ENCODE measurements at regions not wholly inside any gene's neighbourhood (a gene's known extent, or its start where the extent isn't known, plus 50 kb on each side); places are given as distances from the start of the nearest gene placed in this dataset.

DNA sequence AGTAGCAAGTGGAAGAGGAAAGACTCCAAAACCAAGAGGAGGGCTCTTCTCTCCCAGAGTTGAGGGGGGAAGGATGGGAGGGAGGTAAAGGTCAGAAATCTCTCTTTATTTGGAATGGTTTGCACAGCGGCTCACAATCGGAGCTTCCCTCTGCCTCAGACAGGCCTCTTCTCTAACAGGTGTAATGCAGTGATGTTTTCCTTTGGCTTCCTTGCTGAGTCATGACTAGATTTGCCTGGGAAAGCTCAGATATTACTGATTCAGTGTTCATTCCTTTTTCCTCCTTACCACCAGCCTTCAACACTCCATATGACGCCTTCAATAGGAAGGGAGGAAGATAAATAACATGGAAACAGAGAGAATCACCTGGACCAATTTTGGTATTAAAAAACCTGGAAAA lies 136.6 kb downstream of the RNF152 start:
- intact Hi-C loops (cut with DNase I) = no loop called here
- no peak for DNase-seq (ENCODE audit: low spot score)

DNA sequence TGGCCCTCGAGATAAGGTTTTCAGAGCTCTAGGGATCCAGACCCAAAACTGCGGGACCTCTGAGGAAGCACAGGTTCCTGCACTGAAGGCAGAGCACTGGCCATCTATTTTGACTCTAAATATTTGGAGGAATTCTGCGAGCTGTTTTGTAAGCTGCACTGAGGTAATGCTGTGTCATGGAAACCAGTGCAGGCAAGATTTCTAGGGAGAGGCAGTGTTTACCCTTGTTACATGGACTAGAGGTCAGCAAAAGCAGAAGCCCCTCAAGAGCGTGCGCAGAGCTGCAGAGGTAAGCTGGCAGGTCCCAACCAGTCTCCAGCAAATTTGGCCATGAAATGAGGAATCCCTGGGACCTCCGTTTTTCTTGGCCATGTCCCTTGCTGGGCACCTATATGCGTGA lies 137.3 kb downstream of the RNF152 start:
- intact Hi-C loops (cut with DNase I) = no loop called here
- no peak for DNase-seq (ENCODE audit: low spot score)

DNA sequence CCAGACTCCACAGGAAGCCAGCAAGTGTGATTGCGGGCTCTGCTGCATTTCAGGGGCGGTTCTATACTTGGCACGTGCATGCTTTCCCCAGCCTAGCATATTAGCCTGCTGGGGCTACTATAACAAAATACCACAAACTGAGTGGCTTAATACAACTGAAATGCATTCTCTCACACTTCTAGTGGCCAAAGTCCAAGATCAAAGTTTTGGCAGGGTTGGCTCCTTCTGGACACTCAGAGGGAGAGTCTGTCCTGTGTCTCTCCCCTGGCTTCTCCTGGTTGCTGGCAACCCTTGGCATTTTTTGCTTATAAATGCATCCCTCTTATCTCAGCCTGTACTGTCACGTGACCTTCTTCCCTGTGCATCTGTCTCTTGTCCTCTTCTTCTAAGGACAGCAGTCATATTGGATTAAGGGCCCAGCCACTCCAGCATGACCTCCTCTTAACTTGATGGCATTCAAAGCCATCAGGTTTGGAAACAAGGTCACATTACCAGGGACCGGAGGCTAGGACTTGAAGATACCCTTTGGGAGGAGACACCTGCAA lies 138.7 kb downstream of the RNF152 start:
- intact Hi-C loops (cut with DNase I) = no loop called here
- no peak for DNase-seq (ENCODE audit: low spot score)

DNA sequence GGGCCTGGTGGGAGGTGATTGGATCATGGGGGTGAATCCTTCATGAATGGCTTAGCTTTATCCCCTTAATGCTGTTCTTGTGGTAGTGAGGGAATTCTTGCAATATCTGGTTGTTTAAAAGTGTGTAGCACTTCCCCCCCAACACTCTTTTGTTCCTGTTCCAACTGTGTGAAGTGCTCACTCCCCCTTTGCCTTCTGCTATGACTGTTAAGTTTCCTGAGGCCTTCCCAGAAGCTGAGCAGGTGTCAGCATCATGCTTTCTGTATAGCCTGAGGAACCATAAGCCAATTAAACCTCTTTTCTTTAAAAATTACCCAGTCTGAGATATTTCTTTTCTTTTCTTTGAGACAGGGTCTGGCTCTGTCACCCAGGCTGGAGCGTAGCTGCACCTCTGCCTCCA lies 139.4 kb downstream of the RNF152 start:
- DNase-seq (ENCODE audit: low spot score) = no peak
- intact Hi-C loops (cut with DNase I) = no loop called here

DNA sequence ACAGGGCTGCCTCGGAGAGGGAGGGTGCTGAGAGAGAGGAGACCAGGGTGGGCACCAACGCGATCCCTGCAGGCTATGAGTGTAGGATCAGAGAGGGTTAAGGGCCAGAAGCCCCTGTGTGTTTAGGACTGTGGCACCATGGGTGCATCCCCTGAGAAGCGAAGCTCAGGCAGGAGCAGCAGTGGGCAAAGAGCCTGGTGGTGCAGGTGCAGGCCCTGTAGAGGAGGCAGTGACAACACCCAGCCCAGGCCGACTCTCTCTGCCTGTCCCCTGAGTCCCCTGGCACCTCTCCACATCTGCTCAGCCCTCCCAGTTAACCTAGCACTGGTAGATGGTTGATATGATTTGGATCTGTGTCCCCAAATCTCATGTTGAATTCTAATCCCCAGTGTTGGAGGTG lies 139.8 kb downstream of the RNF152 start:
- no peak for DNase-seq (ENCODE audit: low spot score)
- intact Hi-C loops (cut with DNase I) = no loop called here

DNA sequence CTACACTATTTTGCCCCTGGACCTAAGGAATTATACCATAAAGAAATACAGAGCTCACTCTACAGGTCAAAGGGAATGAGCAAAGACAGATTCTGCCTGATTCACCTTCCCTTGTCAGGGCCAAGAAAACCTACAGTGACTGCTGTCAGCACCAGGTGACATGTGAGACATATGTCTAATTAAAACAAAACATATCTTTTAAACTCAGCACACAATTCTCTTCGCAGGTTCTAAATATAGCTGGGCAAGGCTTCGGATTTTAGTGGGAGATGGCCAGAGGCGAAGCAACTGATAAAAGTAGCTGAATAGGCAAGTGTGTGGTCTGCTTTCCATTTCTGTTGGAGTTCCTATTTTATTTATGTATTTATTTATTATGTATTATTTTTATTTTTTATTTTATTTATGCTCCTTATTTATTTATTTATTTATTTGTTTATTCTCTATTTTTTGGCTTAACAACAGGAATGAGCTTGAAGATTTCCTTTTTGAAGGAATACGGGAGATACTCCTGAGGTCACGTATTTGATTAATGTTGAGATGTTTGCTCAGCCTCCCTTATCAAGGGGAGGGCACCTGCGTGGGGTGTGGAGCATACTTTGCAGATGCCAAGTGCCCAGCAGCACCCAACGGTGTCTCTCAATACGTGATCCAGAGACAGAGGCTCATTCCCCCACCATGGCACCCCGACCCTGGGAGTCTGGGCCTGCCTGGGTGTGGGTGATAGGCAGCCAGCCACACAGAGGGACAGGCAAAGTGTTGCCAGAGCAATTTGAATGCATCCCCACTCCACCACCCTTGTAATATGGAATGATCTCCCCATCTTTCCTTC lies 141.8 kb downstream of the RNF152 start:
- DNase-seq (ENCODE audit: low spot score) = no peak
- intact Hi-C loops (cut with DNase I) = no loop called here

DNA sequence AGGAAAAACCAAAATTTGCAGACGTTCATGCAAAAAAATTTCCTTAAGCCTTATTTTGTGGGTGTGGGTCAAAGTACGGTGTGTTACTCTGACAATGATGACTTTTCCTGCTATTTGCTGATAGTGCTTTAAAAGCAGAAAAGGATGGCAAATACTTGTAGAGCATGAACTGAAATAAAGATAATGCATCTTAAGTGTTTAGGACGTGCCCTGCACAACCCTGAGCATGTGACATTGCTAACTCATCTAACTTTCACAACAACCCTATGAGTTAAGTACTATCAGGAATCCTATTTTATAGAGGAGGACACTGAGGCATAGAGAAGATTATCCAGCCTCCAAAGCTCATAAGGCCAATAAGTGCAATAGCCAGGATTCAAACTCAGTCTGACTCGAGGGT lies 143.3 kb downstream of the RNF152 start:
- intact Hi-C loops (cut with DNase I) = loop anchor here (5.0 kb wide), 1 partner anchor 143 kb away; the partner anchor contains the start of gene RNF152
- DNase-seq (ENCODE audit: low spot score) = no peak

DNA sequence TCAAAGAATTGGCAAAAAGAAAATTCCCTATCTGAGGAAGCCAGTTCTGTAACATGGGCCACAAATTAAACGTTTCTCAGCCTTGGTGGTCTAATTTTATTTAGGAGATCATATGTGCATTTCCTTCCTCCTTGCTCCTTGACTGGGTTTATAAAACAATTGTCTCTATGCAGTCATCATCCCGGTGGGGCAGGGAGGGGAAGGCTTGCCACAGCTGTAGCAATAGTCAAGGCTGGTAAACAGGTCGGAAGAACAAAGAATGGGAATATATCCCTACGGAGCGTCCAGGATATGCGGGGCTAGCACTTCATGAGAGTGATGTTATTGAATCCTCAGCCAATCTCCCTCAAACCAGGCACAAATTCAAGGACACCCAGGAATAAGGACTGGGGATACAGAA lies 143.8 kb downstream of the RNF152 start:
- intact Hi-C loops (cut with DNase I) = loop anchor here (5.0 kb wide), 1 partner anchor 143 kb away; the partner anchor contains the start of gene RNF152
- no peak for DNase-seq (ENCODE audit: low spot score)

DNA sequence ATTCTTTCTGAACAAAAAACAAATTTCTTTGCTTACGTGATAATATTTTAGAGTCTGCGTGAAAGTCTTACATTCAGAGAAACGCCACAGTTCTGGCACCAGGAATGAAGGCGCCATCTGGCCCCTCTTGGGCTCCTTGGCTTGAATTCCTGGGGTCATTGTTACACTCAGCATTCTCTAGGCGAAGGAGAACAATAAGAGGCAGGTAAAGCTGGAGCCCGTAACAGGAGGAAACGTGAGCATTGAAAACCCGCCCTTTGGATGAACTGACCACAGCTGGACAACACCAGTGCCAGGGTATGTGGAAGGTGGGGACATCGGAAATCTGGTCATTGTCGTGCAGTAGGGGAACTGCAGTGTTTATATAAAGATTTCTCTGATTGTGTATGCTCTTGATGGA lies 144.8 kb downstream of the RNF152 start:
- intact Hi-C loops (cut with DNase I) = loop anchor here (5.0 kb wide), 1 partner anchor 144 kb away; the partner anchor contains the start of gene RNF152
- no peak for DNase-seq (ENCODE audit: low spot score)

DNA sequence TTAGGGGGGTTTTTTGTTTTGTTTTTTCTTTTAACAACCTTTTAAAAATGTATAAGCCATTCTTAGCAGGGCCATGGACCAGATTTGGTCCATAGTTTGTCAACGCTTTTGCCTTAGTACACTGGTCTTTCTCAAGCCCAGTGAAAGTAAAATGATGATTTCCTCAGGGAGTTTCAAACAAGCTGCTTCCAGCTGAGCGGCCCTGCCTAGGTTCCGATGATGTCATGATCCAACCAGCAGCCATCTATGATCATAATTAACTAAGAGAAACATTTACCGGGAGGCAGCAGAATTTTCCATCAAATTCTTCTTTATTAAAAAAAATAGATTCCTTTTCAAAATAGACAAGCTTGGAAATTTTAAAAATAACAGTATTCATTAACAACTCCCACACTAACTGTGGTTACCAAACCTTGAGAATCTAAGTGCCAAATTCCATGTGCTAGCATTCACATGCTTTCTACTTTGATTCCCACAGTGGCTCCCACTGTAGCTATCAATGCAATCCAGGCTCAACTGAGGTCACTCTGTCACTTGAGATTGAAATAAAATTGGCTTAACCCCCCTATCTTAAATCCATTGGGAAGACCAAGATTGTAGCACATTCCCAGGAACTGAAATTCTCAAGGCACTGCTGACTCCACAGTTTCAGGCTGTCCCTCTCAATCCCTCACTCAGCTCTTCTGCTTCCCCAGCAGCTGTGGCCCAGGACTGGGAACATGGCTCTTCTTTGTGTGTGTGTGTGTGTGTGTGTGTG lies 148.9 kb downstream of the RNF152 start:
- DNase-seq (ENCODE audit: low spot score) = no peak
- intact Hi-C loops (cut with DNase I) = loop anchor here (5.0 kb wide), 1 partner anchor 93 kb away; no protein-coding TSS in a partner anchor

DNA sequence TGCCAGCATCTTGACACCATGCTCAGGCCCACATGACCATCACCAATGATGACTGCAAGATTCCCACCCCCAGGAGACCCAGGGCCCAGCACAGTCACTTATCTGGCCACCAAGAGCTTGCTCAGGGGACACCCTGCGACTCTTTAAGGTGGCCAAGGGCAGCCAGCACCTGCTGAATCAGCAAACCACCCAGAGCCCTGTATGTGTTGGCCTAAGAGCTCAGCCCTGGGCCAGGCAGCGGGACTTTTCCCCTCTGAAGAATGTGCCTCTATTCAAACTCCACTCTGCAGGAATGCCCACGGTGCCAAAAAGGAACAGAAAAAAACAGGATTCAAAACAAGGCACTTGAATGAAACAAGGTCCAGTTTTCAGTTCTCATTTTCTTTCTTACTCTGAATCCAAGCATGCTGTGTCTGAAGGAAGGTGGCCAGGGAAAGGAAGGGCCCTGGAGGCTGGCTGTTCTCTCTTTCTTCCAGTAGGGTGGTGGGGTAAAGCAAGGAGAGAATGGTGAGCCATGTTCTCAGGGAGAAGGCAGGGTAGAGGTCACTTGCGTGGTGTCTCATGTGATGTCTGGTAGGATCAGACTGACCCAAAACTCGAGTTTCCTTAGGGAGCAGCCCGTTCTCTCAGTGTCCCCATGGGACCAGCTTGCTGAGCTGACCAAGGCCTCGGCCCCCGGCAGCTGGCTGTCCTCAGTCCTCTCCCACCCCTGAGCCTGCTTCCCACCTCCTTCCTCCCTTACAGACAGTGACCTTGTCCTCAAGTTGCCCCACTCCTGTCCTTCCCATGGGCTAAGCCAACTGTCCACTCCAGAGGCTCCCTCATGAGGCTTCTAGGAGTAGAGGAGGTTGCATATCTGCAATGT lies 150.0 kb downstream of the RNF152 start:
- DNase-seq (ENCODE audit: low spot score) = no peak
- intact Hi-C loops (cut with DNase I) = loop anchor here (5.0 kb wide), 1 partner anchor 95 kb away; no protein-coding TSS in a partner anchor

DNA sequence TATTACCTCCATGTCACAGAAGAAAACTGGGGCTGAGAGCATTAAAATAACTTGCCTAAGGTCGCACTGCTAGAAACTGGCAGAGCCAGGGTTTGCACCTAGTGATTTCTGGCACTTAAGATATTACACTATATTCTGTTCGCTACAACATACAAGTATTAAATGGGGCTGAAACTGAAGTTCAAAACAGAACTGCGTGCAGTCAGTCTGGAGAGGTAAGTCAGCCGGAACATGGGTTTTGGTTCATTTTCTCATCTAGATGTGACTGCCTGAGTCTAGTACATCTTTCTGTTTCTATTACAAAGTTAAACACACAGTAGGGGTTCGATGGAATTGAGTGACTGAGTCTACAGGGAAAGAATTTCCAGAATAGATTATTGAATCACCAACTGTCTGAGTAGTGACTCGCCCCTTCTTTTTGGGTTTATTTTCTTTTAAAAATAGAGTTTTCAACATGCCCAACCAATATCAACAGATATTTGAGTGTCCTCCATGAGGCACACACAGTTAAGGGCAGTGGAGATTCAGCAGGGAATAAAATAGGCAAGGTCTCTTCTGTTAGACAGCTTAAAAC lies 150.8 kb downstream of the RNF152 start:
- DNase-seq (ENCODE audit: low spot score) = no peak
- intact Hi-C loops (cut with DNase I) = loop anchor here (5.0 kb wide), 1 partner anchor 95 kb away; no protein-coding TSS in a partner anchor

DNA sequence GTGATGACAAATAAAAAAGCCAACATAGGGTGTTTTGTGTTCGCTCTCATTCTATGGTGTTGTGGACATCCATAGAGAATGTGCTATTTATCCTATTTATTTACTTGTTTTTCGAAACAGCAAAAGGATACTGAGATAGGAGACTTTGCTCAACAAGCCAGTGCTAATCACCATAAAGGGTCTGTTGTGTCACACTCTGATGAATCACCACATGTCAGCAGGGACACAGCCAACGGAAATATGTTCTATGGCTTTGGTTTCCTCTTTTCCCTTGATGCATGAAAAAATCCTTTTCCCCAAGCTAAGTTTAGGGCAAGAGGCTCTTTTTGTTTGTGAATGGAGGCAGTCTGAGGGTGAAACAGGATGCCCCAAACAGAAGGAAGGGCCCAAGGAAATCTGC lies 154.3 kb downstream of the RNF152 start:
- no peak for DNase-seq (ENCODE audit: low spot score)
- intact Hi-C loops (cut with DNase I) = loop anchor here (10.0 kb wide), 1 partner anchor 184 kb away; no protein-coding TSS in a partner anchor

DNA sequence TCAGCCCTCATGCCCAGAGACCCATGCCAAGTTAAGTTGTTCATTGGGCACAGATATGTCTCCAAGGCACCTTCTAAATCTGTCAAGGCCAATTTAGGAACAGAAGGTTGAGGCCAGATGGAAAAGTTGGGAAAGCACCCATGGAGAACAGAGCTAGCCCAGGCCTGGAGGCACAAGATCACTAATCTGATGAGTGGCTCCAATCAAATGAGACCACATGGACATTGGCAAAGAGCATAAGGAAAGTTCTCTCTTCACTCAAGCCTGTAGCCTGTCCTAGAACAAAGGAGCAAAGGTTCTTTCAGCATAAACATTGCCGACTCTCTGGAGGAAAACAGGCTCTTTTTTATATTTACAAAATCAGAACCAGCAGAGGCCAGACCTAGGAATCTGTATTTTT lies 154.8 kb downstream of the RNF152 start:
- no peak for DNase-seq (ENCODE audit: low spot score)
- intact Hi-C loops (cut with DNase I) = loop anchor here (10.0 kb wide), 1 partner anchor 183 kb away; no protein-coding TSS in a partner anchor

DNA sequence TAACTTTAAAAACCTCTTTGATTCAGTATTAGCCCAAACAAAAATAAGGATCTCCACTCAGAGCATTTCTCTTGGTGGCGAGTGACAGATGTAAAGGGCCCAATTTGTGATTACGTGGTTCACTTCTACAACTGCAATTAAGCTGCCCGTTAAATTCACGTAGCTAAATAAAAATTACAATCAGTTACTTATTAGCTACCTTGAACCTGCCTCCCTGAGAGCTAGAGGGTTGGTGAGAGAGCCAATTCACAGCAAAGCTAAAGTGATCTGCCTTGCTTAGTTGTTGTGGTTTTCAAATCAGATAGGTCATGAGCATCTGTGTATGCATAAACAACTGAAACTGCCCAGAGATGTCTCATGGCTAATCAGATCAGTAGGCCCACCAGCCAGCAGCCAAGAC lies 156.7 kb downstream of the RNF152 start:
- no peak for DNase-seq (ENCODE audit: low spot score)
- intact Hi-C loops (cut with DNase I) = loop anchor here (10.0 kb wide), 1 partner anchor 181 kb away; no protein-coding TSS in a partner anchor

DNA sequence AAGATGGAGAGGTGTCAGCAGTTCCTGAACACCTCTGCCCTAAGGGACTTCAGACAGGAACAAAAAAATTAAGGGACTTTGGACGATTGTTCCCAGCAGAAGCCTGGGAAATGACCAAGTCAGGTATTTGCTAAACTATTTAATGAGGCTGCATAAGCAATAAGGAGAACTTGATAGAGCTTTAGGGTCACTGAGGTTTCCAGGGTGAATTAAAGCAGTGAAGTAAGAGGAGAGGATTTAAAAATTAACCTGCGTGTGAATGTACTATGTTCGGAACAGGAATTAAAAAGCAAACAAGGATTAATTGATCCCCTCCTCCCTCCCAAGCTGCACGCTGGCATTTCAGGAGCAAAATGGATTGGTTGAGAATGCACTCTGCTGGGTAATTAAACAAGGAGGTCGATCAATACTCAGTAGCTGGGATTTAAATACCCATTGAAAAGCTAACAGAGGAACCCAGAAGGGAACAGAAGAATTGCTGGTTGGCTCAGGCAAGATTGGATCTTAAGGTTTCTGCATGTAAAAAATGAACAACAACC lies 157.2 kb downstream of the RNF152 start:
- no peak for DNase-seq (ENCODE audit: low spot score)
- intact Hi-C loops (cut with DNase I) = loop anchor here (10.0 kb wide), 1 partner anchor 181 kb away; no protein-coding TSS in a partner anchor

DNA sequence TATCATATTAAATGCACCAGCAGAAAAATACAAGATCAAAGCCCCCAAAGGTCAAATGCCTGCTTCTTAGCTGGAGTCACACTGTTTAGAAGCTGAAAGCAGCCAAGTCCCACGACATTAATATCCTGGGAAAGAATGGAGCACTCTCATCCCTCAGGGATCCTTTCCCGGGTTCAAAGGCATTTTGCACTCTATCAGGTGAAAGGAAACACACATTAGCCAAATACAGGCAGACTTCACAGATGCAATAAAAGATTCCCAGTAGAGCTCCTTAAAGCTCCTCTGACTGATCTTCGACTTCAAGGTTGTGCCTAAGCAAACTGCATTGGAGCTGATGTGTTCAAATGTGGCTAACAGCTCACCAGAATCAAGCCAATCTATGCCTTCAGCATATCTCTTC lies 158.4 kb downstream of the RNF152 start:
- intact Hi-C loops (cut with DNase I) = loop anchor here (10.0 kb wide), 1 partner anchor 180 kb away; no protein-coding TSS in a partner anchor
- DNase-seq (ENCODE audit: low spot score) = no peak

DNA sequence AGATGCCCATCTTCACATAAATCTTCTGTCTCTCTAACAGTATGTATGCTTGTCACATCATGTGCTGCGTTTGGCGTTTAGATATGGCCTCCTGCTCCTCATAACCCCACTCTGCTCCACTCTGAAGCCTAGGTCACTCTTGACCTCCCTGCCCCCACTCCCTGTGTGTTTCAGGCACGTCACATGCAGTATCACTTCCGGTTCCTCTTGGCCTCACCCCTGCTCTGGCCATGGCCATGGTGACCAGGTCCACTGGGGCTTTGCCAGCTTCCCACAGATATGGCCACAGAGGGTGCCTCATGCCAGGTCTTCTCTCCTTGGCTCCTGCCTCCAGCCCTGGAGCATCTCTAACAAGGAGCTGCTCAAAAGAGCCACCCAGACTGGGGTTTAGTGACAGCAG lies 160.0 kb downstream of the RNF152 start:
- intact Hi-C loops (cut with DNase I) = loop anchor here (10.0 kb wide), 1 partner anchor 178 kb away; no protein-coding TSS in a partner anchor
- DNase-seq (ENCODE audit: low spot score) = no peak

All from cardiac septum (tissue), 1 donor.